Natural killer cell (primary cell): ENCODE measurements at regions not wholly inside any gene's neighbourhood (a gene's known extent, or its start where the extent isn't known, plus 50 kb on each side); places are given as distances from the start of the nearest gene placed in this dataset.

ENCODE experiments used
- ATAC-seq, 3 donors: fragments of 150-1000 bp in 2 of 3; fragments of 200-7000 bp in 1 of 3; cut with Tn5 transposase; 1 replicate in 1 of 3; 2 replicates in 2 of 3; pipeline ENCODE4 v1.10.0; 2021; ENCODE audit warnings: mild to moderate bottlenecking in 2 of 3, moderate library complexity in 2 of 3
- DNase-seq, 2 donors: peaks; one replicate each; pipeline versions ENCODE4 v3.0.0 to v3.0.0-alpha.2; 2013 to 2021; ENCODE audit warnings: mixed read lengths in 1 of 2
- H3K27ac ChIP-seq: one replicate; pipeline ENCODE4 v1.5.1; 2013; ENCODE audit warnings: mild to moderate bottlenecking, low read length
- H3K27me3 ChIP-seq: one replicate; pipeline ENCODE4 v1.6.1; 2013; ENCODE audit warnings: low read length; ENCODE audit not compliant: control insufficient read depth, insufficient read depth
- H3K36me3 ChIP-seq: one replicate; pipeline ENCODE4 v1.6.1; 2013; ENCODE audit warnings: low read length; ENCODE audit not compliant: control insufficient read depth, insufficient read depth
- H3K4me1 ChIP-seq: one replicate; pipeline ENCODE4 v1.6.1; 2013; ENCODE audit warnings: low read length; ENCODE audit not compliant: control insufficient read depth, insufficient read depth
- H3K4me3 ChIP-seq: one replicate; pipeline ENCODE4 v1.5.1; 2013; ENCODE audit warnings: low read length
- H3K9me3 ChIP-seq: one replicate; pipeline ENCODE4 v1.6.1; 2013; ENCODE audit warnings: low read length; ENCODE audit not compliant: control insufficient read depth, insufficient read depth
- H3K27ac Mint-ChIP-seq, 2 donors: one replicate each; pipeline ENCODE4 v1.8.0; 2022; ENCODE audit warnings: mild to moderate bottlenecking in 2 of 2, mixed read lengths in 2 of 2, moderate library complexity in 1 of 2
- H3K27me3 Mint-ChIP-seq, 2 donors: one replicate each; pipeline ENCODE4 v1.8.0; 2022; ENCODE audit warnings: low read depth in 2 of 2, mixed read lengths in 2 of 2
- H3K36me3 Mint-ChIP-seq: one replicate; pipeline ENCODE4 v1.8.0; 2022; ENCODE audit warnings: mixed read lengths
- H3K4me1 Mint-ChIP-seq, 2 donors: one replicate each; pipeline ENCODE4 v1.8.0; 2022; ENCODE audit warnings: mixed read lengths in 2 of 2
- H3K4me3 Mint-ChIP-seq: one replicate; pipeline ENCODE4 v1.8.0; 2022; ENCODE audit warnings: mild to moderate bottlenecking, moderate library complexity, mixed read lengths
- H3K9me3 Mint-ChIP-seq, 2 donors: one replicate each; pipeline ENCODE4 v1.8.0; 2022; ENCODE audit warnings: mixed read lengths in 2 of 2
- CTCF ChIP-seq: fragments of 200-600 bp; IDR thresholded peaks from one replicate; pipeline ENCODE4 v1.8.0; 2022; ENCODE audit warnings: antibody characterized with exemption
- WGBS: methylation state at CpG from one replicate; pipeline ENCODE4 v1.1.7; 2013; ENCODE audit warnings: missing lambda C conversion rate; ENCODE audit not compliant: insufficient coverage; 5-methylcytosine and 5-hydroxymethylcytosine counted together
- intact Hi-C: fragments of 100-400 bp; cut with micrococcal nuclease; formaldehyde crosslinking; loops from one replicate; pipeline ENCODE4 v1.14.2; 2022

DNA sequence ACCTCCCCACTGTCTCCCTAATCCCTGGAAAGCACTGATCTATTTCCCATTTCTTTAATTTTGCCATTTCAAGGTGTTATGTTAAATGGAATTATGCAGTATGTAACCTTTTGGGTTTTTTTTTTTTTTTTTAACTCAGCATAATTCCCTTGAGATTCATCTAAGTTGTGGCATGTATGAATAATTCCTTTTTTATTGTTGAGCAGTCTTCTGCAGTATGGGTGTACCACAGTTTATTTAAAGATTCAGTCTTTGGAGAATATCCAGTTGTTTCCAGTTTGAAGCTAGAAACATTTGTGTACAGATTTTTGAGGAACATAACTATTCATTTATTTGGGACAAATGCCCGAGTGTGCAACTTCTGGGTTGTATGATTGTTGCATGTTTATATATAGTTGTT lies 162.2 kb upstream of the FAM78B start:
- intact Hi-C loops: no loop called here
- Histone ChIP-seq H3K27me3 (no peaks in the 10 kb centered on the region), H3K36me3 (no peaks in the 10 kb centered on the region), H3K4me1 (no peaks in the 10 kb centered on the region), H3K9me3 (no peaks in the 10 kb centered on the region), H3K4me3 (no peak overlapping the region), H3K27ac (no peak overlapping the region)
- no peak for TF ChIP-seq CTCF
- no peak overlapping the region for H3K4me3 Mint-ChIP-seq
- no peaks in the 10 kb centered on the region for H3K9me3 Mint-ChIP-seq
- ATAC-seq (no peak), DNase-seq (no peak)
- H3K27ac Mint-ChIP-seq: no peak overlapping the region
- H3K4me1 Mint-ChIP-seq: no peaks in the 10 kb centered on the region
- no CpG with 5 or more reads among the region's 1 CpG for WGBS
- no peaks in the 10 kb centered on the region for H3K27me3 Mint-ChIP-seq
- H3K36me3 Mint-ChIP-seq: no peaks in the 10 kb centered on the region

GRCh38 chr1:166330096-166330495 lies 163.3 kb upstream of the FAM78B start:
- H3K4me3 Mint-ChIP-seq: no peak overlapping the region
- DNase-seq: no peak
- Histone ChIP-seq H3K27me3 (no peaks in the 10 kb centered on the region), H3K36me3 (no peaks in the 10 kb centered on the region), H3K27ac (no peak overlapping the region), H3K4me3 (no peak overlapping the region), H3K9me3 (no peaks in the 10 kb centered on the region), H3K4me1 (no peaks in the 10 kb centered on the region)
- intact Hi-C loops: no loop called here
- no peaks in the 10 kb centered on the region for H3K36me3 Mint-ChIP-seq
- WGBS: 76% methylated on average over 1 of the region's 1 CpG
- peaks cover 0 to 3% of the 10 kb centered on the region in 2 donors for H3K27me3 Mint-ChIP-seq
- no peak for ATAC-seq
- TF ChIP-seq CTCF: no peak
- H3K27ac Mint-ChIP-seq: no peak overlapping the region
- H3K4me1 Mint-ChIP-seq: no peaks in the 10 kb centered on the region
- H3K9me3 Mint-ChIP-seq: peaks cover 0 to 3% of the 10 kb centered on the region in 2 donors

GRCh38 chr1:166338105-166338504 lies 171.3 kb upstream of the FAM78B start:
- no peak overlapping the region for H3K4me3 Mint-ChIP-seq
- TF ChIP-seq CTCF: no peak
- Histone ChIP-seq H3K36me3 (no peaks in the 10 kb centered on the region), H3K27me3 (no peaks in the 10 kb centered on the region), H3K4me3 (no peak overlapping the region), H3K27ac (no peak overlapping the region), H3K4me1 (no peaks in the 10 kb centered on the region), H3K9me3 (no peaks in the 10 kb centered on the region)
- H3K27me3 Mint-ChIP-seq: peaks cover 0 to 11% of the 10 kb centered on the region in 2 donors
- H3K4me1 Mint-ChIP-seq: no peaks in the 10 kb centered on the region
- no peak overlapping the region for H3K27ac Mint-ChIP-seq
- whole genome bisulfite sequencing: 91% methylated on average over 2 of the region's 2 CpGs
- H3K9me3 Mint-ChIP-seq: peaks cover 0 to 6% of the 10 kb centered on the region in 2 donors
- no peak for DNase-seq
- intact Hi-C loops: no loop called here
- H3K36me3 Mint-ChIP-seq: no peaks in the 10 kb centered on the region
- ATAC-seq: no peak

- Mint-ChIP-seq H3K36me3 (no peaks in the 10 kb centered on the region), H3K27ac (no peak overlapping the region), H3K4me1 (no peaks in the 10 kb centered on the region), H3K9me3 (peaks cover 0 to 2% of the 10 kb centered on the region in 2 donors), H3K4me3 (no peak overlapping the region), H3K27me3 (peaks cover 0 to 5% of the 10 kb centered on the region in 2 donors)
- Histone ChIP-seq H3K4me3 (no peak overlapping the region), H3K9me3 (no peaks in the 10 kb centered on the region), H3K4me1 (no peaks in the 10 kb centered on the region), H3K27me3 (no peaks in the 10 kb centered on the region), H3K27ac (no peak overlapping the region), H3K36me3 (no peaks in the 10 kb centered on the region)
- DNase-seq: no peak
- ATAC-seq: no peak
- intact Hi-C loops: no loop called here
- TF ChIP-seq CTCF: no peak
Measured at GRCh38 chr1:166340709-166341108, 173.9 kb upstream of the FAM78B start.
